ENCODE measurements at regions not wholly inside any gene's neighbourhood (a gene's known extent, or its start where the extent isn't known, plus 50 kb on each side); places are given as distances from the start of the nearest gene placed in this dataset.

- no peak for TF ChIP-seq CTCF (IDR thresholded peaks at IDR 0.05; ENCODE audit: low read depth, low read length, poor library complexity, severe bottlenecking)
- TF ChIP-seq EZH2phosphoT487 (IDR thresholded peaks at IDR 0.05; ENCODE audit: borderline replicate concordance, low read length) = no peak
These were observed 115.6 kb upstream of the FAM83B start for GRCh38 chr6:54730767-54731630.

Data from DOHH2 (cell line).